Islet precursor cell (in vitro differentiated cells): ENCODE measurements at regions not wholly inside any gene's neighbourhood (a gene's known extent, or its start where the extent isn't known, plus 50 kb on each side); places are given as distances from the start of the nearest gene placed in this dataset.

ENCODE experiments used
- DNase-seq: peaks from one replicate; pipeline ENCODE4 v3.0.0-alpha.2; 2018

- DNase-seq, result peak; percentile 24
Observed at GRCh38 chr6:170212956-170213636, 77.8 kb downstream of the DLL1 start.

- peak; percentile 48 for DNase-seq
Observed at GRCh38 chr6:170212051-170212756, 78.7 kb downstream of the DLL1 start.

- peak; percentile 40 for DNase-seq
Observed at GRCh38 chr6:170211404-170212025, 79.4 kb downstream of the DLL1 start.

GRCh38 chr6:170210651-170211403, 80.1 kb downstream of the DLL1 start:
- peak; percentile 21 for DNase-seq

- no peak for DNase-seq
Observed at GRCh38 chr6:170210026-170210390, 80.9 kb downstream of the DLL1 start.

GRCh38 chr6:170209354-170210025, 81.4 kb downstream of the DLL1 start:
- DNase-seq, result peak; percentile 49

GRCh38 chr6:170208651-170209353, 82.1 kb downstream of the DLL1 start:
- peak; percentile 43 for DNase-seq

- peak; percentile 32 for DNase-seq
Observed at GRCh38 chr6:170208182-170208601, 82.7 kb downstream of the DLL1 start.

GRCh38 chr6:170207586-170208181, 83.2 kb downstream of the DLL1 start:
- DNase-seq, result peak; percentile 18

- peak; percentile 45 for DNase-seq
Observed at GRCh38 chr6:170206851-170207431, 83.9 kb downstream of the DLL1 start.

GRCh38 chr6:170206317-170206621, 84.6 kb downstream of the DLL1 start:
- DNase-seq, result peak; percentile 13

- DNase-seq, result peak; percentile 16
Observed at GRCh38 chr6:170205534-170206316, 85.2 kb downstream of the DLL1 start.

GRCh38 chr6:170205126-170205525, 85.8 kb downstream of the DLL1 start:
- peak; percentile 28 for DNase-seq

GRCh38 chr6:170203212-170203611, 87.7 kb downstream of the DLL1 start:
- peak; percentile 36 for DNase-seq

GRCh38 chr6:170202416-170203135, 88.3 kb downstream of the DLL1 start:
- peak; percentile 47 for DNase-seq

- no peak for DNase-seq
Observed at GRCh38 chr6:170201361-170201760, 89.5 kb downstream of the DLL1 start.

GRCh38 chr6:170200458-170200891, 90.4 kb downstream of the DLL1 start:
- peak; percentile 49 for DNase-seq

GRCh38 chr6:170199716-170200115, 91.2 kb downstream of the DLL1 start:
- no peak for DNase-seq

- no peak for DNase-seq
Observed at GRCh38 chr6:170198298-170198697, 92.6 kb downstream of the DLL1 start.

GRCh38 chr6:170193326-170193821, 97.5 kb downstream of the DLL1 start:
- DNase-seq, result no peak
